H1 (cell line): ENCODE measurements at regions not wholly inside any gene's neighbourhood (a gene's known extent, or its start where the extent isn't known, plus 50 kb on each side); places are given as distances from the start of the nearest gene placed in this dataset.

ENCODE experiments used
- CTCF ChIA-PET: fragments of 300-600 bp; sonication (Branson Sonifier 250); formaldehyde crosslinking; loops from one replicate; lab custom pipeline; 2021; ENCODE audit not compliant: partially characterized antibody; lab: Charles Lee
- POLR2A ChIA-PET: fragments of 300-600 bp; sonication (Branson Sonifier 250); formaldehyde crosslinking; loops from one replicate; lab custom pipeline; 2021; ENCODE audit warnings: inconsistent platforms; ENCODE audit not compliant: partially characterized antibody; lab: Charles Lee
- DNase-seq, 2 experiments: peaks; one replicate each; pipeline versions ENCODE4 v3.0.0 to v3.0.0-alpha.2; 2010 to 2022; ENCODE audit warnings: low spot score in 2 of 2, low read depth in 1 of 2, mixed read lengths in 1 of 2
- FAIRE-seq: peaks from 2 replicates; lab custom pipeline; 2011; peaks lifted over from hg19 to GRCh38; lab: Jason Lieb, UNC
- H2AFZ ChIP-seq: 2 replicates; pipeline ENCODE4 v1.8.1; 2012; ENCODE audit warnings: low read length, inconsistent platforms
- H2AK5ac ChIP-seq: 2 replicates; pipeline ENCODE4 v1.6.1; 2013; ENCODE audit warnings: low read depth, low read length
- H2BK120ac ChIP-seq: replicated peaks from 2 replicates; pipeline ENCODE3; 2013; ENCODE audit warnings: low read depth, low read length, inconsistent platforms
- H2BK12ac ChIP-seq: 2 replicates; pipeline ENCODE4 v1.6.1; 2013; ENCODE audit warnings: low read depth, low read length
- H2BK15ac ChIP-seq: 2 replicates; pipeline ENCODE4 v1.6.1; 2013; ENCODE audit warnings: low read length
- H2BK20ac ChIP-seq: 2 replicates; pipeline ENCODE4 v1.6.1; 2013; ENCODE audit warnings: low read length
- H2BK5ac ChIP-seq: 2 replicates; pipeline ENCODE4 v1.6.1; 2013; ENCODE audit warnings: low read depth, low read length
- H3K14ac ChIP-seq: 2 replicates; pipeline ENCODE4 v1.6.1; 2013; ENCODE audit warnings: inconsistent platforms; ENCODE audit not compliant: insufficient read length
- H3K18ac ChIP-seq: 2 replicates; pipeline ENCODE4 v1.6.1; 2013; ENCODE audit warnings: low read length; ENCODE audit errors: extremely low read depth
- H3K23ac ChIP-seq: 2 replicates; pipeline ENCODE4 v1.6.1; 2013; ENCODE audit warnings: inconsistent platforms; ENCODE audit not compliant: insufficient read length
- H3K23me2 ChIP-seq: 2 replicates; pipeline ENCODE4 v1.6.1; 2013; ENCODE audit warnings: low read depth, low read length
- H3K27ac ChIP-seq: 2 replicates; pipeline ENCODE4 v1.6.1; 2011; ENCODE audit warnings: low read depth, low read length, inconsistent platforms
- H3K27me3 ChIP-seq, 4 experiments: replicated peaks in 1 of 4; 1 replicate in 1 of 4; 2 replicates in 3 of 4; pipeline versions ENCODE4 v1.6.1 to v1.8.1; 2011 to 2013; ENCODE audit warnings: low read length in 3 of 4, mild to moderate bottlenecking in 3 of 4, inconsistent platforms in 2 of 4, mixed read lengths in 2 of 4, moderate library complexity in 1 of 4; ENCODE audit not compliant: control insufficient read depth in 3 of 4, insufficient read depth in 3 of 4; ENCODE audit errors: extremely low read depth in 1 of 4
- H3K36me3 ChIP-seq, 4 experiments: 2 replicates each; pipeline versions ENCODE4 v1.6.1 to v1.8.1; 2011 to 2013; ENCODE audit warnings: mild to moderate bottlenecking in 4 of 4, low read length in 3 of 4, moderate library complexity in 2 of 4, control low read depth in 1 of 4, inconsistent platforms in 1 of 4; ENCODE audit not compliant: insufficient read depth in 4 of 4, control insufficient read depth in 2 of 4
- H3K4ac ChIP-seq: replicated peaks from 2 replicates; pipeline ENCODE3; 2013; ENCODE audit warnings: low read length, low read depth, mixed read lengths, inconsistent platforms; ENCODE audit not compliant: insufficient read length
- H3K4me1 ChIP-seq, 4 experiments: replicated peaks in 1 of 4; 1 replicate in 1 of 4; 2 replicates in 3 of 4; pipeline versions ENCODE4 v1.6.1 to v1.8.1; 2011 to 2013; ENCODE audit warnings: low read length in 3 of 4, inconsistent platforms in 2 of 4, mixed read lengths in 1 of 4; ENCODE audit not compliant: insufficient read depth in 4 of 4, control insufficient read depth in 3 of 4
- H3K4me2 ChIP-seq, 2 experiments: 2 replicates each; pipeline versions ENCODE4 v1.6.1 to v1.8.1; 2011 to 2013; ENCODE audit warnings: low read depth in 2 of 2, low read length in 2 of 2, control low read depth in 1 of 2, inconsistent platforms in 1 of 2, mild to moderate bottlenecking in 1 of 2; ENCODE audit not compliant: insufficient read depth in 1 of 2
- H3K4me3 ChIP-seq, 4 experiments: fragments of 200-600, 300-600 bp in 1 of 4; sonication (generic), shearing (Covaris generic), sonication (Bioruptor Twin) in 1 of 4; 2 replicates each; pipeline versions ENCODE4 v1.5.1 to v1.8.1; 2011 to 2016; ENCODE audit warnings: low read length in 4 of 4, low read depth in 3 of 4, control low read depth in 2 of 4, inconsistent platforms in 2 of 4, mild to moderate bottlenecking in 2 of 4, mixed read lengths in 1 of 4, moderate library complexity in 1 of 4; ENCODE audit not compliant: insufficient read depth in 2 of 4; ENCODE audit errors: extremely low read depth in 1 of 4
- H3K56ac ChIP-seq: replicated peaks from 2 replicates; pipeline ENCODE3; 2013; ENCODE audit warnings: low read depth, mild to moderate bottlenecking, mixed read lengths, low read length, inconsistent platforms; ENCODE audit not compliant: insufficient read length
- H3K79me1 ChIP-seq: 2 replicates; pipeline ENCODE4 v1.6.1; 2013; ENCODE audit warnings: low read depth, low read length, control low read depth
- H3K79me2 ChIP-seq, 2 experiments: 2 replicates each; pipeline versions ENCODE4 v1.6.1 to v1.8.1; 2012 to 2013; ENCODE audit warnings: low read length in 2 of 2, mild to moderate bottlenecking in 2 of 2, inconsistent platforms in 1 of 2; ENCODE audit not compliant: insufficient read depth in 2 of 2, control insufficient read depth in 1 of 2
- H3K9ac ChIP-seq, 4 experiments: replicated peaks in 1 of 4; 1 replicate in 1 of 4; 2 replicates in 3 of 4; pipeline versions ENCODE4 v1.6.1 to v1.8.1; 2011 to 2013; ENCODE audit warnings: low read depth in 3 of 4, low read length in 3 of 4, control low read depth in 2 of 4, mild to moderate bottlenecking in 2 of 4, moderate library complexity in 2 of 4, inconsistent platforms in 1 of 4; ENCODE audit errors: extremely low read depth in 1 of 4
- H3K9me3 ChIP-seq, 2 experiments: 2 replicates each; pipeline versions ENCODE4 v1.6.1 to v1.8.1; 2012 to 2013; ENCODE audit warnings: mild to moderate bottlenecking in 2 of 2, moderate library complexity in 2 of 2, control low read depth in 1 of 2, inconsistent platforms in 1 of 2, low read depth in 1 of 2, low read length in 1 of 2, mixed read lengths in 1 of 2; ENCODE audit not compliant: insufficient read depth in 2 of 2
- H4K20me1 ChIP-seq, 2 experiments: replicated peaks in 1 of 2; 2 replicates each; pipeline versions ENCODE3 to v1.8.1; 2011 to 2013; ENCODE audit warnings: inconsistent platforms in 2 of 2, low read length in 2 of 2, mild to moderate bottlenecking in 1 of 2; ENCODE audit not compliant: insufficient read depth in 2 of 2, control insufficient read depth in 1 of 2
- H4K5ac ChIP-seq: 2 replicates; pipeline ENCODE4 v1.6.1; 2013; ENCODE audit warnings: low read length, low read depth, mixed read lengths, inconsistent platforms; ENCODE audit not compliant: insufficient read length
- H4K8ac ChIP-seq: 2 replicates; pipeline ENCODE4 v1.8.0; 2013; ENCODE audit warnings: mild to moderate bottlenecking, moderate library complexity, low read length, inconsistent platforms; ENCODE audit not compliant: insufficient read depth; ENCODE audit errors: extremely low read depth
- H4K91ac ChIP-seq: replicated peaks from 2 replicates; pipeline ENCODE3; 2013; ENCODE audit warnings: low read length, mixed read lengths, inconsistent platforms; ENCODE audit not compliant: insufficient read length
- BACH1 ChIP-seq: IDR thresholded peaks from 2 replicates; pipeline ENCODE4 v1.6.1; 2012; ENCODE audit warnings: low read length, improper control_type of control experiment
- BRCA1 ChIP-seq: IDR thresholded peaks from 2 replicates; pipeline ENCODE4 v1.6.1; 2012; ENCODE audit warnings: low read depth, low read length, improper control_type of control experiment
- CBX8 ChIP-seq: fragments of 300-800, 300-1000 bp; sonication (generic); IDR thresholded peaks from 2 replicates; pipeline ENCODE4 v1.7.1; 2016; ENCODE audit warnings: low read depth, low read length, borderline replicate concordance
- EZH2 ChIP-seq: fragments of 200-600 bp; sonication (generic); IDR thresholded peaks from 2 replicates; pipeline ENCODE4 v1.7.1; 2012; ENCODE audit warnings: low read depth, mild to moderate bottlenecking, moderate library complexity, low read length, inconsistent platforms; ENCODE audit not compliant: severe bottlenecking
- HDAC6 ChIP-seq: IDR thresholded peaks from one replicate; pipeline ENCODE4 v1.7.1; 2012; ENCODE audit warnings: low read depth, mild to moderate bottlenecking, inconsistent platforms, low read length, moderate library complexity
- NANOG ChIP-seq: IDR thresholded peaks from 2 replicates; pipeline ENCODE4 v1.6.1; 2011; ENCODE audit warnings: low read length, low read depth, mild to moderate bottlenecking, inconsistent platforms; ENCODE audit not compliant: insufficient read depth, poor library complexity, severe bottlenecking
- POU5F1 ChIP-seq: IDR thresholded peaks from 2 replicates; pipeline ENCODE4 v1.6.1; 2011; ENCODE audit warnings: low read depth, mild to moderate bottlenecking, low read length, moderate library complexity
- RAD21 ChIP-seq, 2 experiments: IDR thresholded peaks in 1 of 2; conservative IDR thresholded peaks in 1 of 2; 2 replicates each; pipeline ENCODE4 v1.6.1; 2011; ENCODE audit warnings: low read depth in 2 of 2, low read length in 2 of 2, improper control_type of control experiment in 1 of 2, inconsistent platforms in 1 of 2, mild to moderate bottlenecking in 1 of 2, moderate library complexity in 1 of 2
- RXRA ChIP-seq: IDR thresholded peaks from 2 replicates; pipeline ENCODE4 v1.6.1; 2011; ENCODE audit warnings: low read depth, mild to moderate bottlenecking, low read length, moderate library complexity; ENCODE audit not compliant: insufficient read depth
- SP1 ChIP-seq: IDR thresholded peaks from 2 replicates; pipeline ENCODE4 v1.6.1; 2011; ENCODE audit warnings: low read depth, low read length
- SRF ChIP-seq: IDR thresholded peaks from 2 replicates; pipeline ENCODE4 v1.6.1; 2011; ENCODE audit warnings: mild to moderate bottlenecking, low read depth, low read length, moderate library complexity
- TBP ChIP-seq: IDR thresholded peaks from 2 replicates; pipeline ENCODE4 v1.6.1; 2011; ENCODE audit warnings: low read depth, low read length, improper control_type of control experiment
- WGBS, 2 experiments: shearing (Covaris generic) in 1 of 2; methylation state at CpG; one replicate each; pipeline versions ENCODE4 v1.1.6 to v1.1.7; 2013 to 2015; ENCODE audit warnings: low lambda C conversion rate in 2 of 2, mixed read lengths in 2 of 2, inconsistent platforms in 1 of 2, low coverage in 1 of 2, missing lambda C conversion rate in 1 of 2; ENCODE audit not compliant: insufficient replicate concordance in 2 of 2, insufficient coverage in 1 of 2, insufficient read length in 1 of 2; ENCODE audit errors: extremely low coverage in 1 of 2, missing lambda C conversion rate in 1 of 2; 5-methylcytosine and 5-hydroxymethylcytosine counted together
- TF ChIP-seq, protein P1 (sequence below): IDR thresholded peaks from 2 replicates; pipeline ENCODE4 v1.6.1; 2011; ENCODE audit warnings: low read length, improper control_type of control experiment

DNA sequence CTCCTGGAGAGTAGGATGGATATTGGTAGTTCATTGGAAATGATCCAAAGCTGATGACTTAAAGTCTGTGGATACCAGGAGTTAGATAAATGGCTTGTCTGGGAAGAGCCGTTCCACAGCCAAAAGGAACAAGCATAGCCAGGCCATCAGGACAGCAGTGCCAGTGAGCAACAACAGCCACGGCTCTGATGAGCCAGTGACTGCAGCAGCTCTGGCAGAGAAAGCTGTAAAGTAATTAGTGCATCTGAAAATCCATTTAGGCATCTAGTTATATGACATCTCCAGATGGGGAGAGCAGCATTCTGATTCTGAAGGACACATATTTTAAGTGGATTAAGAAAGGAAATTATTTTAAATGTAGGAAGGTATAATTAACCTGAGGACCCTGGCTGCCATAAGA lies 256.2 kb upstream of the PLXNA2 start:
- Histone ChIP-seq H3K4me1 (no peaks in the 10 kb centered on the region), H3K27ac (no peak overlapping the region), H3K4me3 (no peak overlapping the region), H3K4ac (no peak overlapping the region), H2BK5ac (no peak overlapping the region), H2AFZ (no peak overlapping the region), H2AK5ac (no peak overlapping the region), H3K79me1 (no peaks in the 10 kb centered on the region), H3K9me3 (no peaks in the 10 kb centered on the region), H2BK120ac (no peak overlapping the region), H4K8ac (no peak overlapping the region), H3K18ac (no peak overlapping the region), H3K36me3 (no peaks in the 10 kb centered on the region), H3K9ac (no peak overlapping the region), H3K56ac (no peak overlapping the region), H2BK12ac (no peak overlapping the region), H2BK20ac (no peak overlapping the region), H4K5ac (no peak overlapping the region), H3K14ac (no peak overlapping the region), H3K4me2 (no peak overlapping the region), H3K79me2 (no peaks in the 10 kb centered on the region), H3K23ac (no peak overlapping the region), H2BK15ac (no peak overlapping the region), H4K91ac (no peak overlapping the region), H3K27me3 (no peaks in the 10 kb centered on the region), H4K20me1 (no peaks in the 10 kb centered on the region), H3K23me2 (no peaks in the 10 kb centered on the region)
- TF ChIP-seq, protein P1, sequence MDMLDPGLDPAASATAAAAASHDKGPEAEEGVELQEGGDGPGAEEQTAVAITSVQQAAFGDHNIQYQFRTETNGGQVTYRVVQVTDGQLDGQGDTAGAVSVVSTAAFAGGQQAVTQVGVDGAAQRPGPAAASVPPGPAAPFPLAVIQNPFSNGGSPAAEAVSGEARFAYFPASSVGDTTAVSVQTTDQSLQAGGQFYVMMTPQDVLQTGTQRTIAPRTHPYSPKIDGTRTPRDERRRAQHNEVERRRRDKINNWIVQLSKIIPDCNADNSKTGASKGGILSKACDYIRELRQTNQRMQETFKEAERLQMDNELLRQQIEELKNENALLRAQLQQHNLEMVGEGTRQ: no peak
- TF ChIP-seq BRCA1 (no peak), EZH2 (no peak), SRF (no peak), SP1 (no peak), TBP (no peak), RXRA (no peak), HDAC6 (no peak), POU5F1 (no peak), RAD21 (IDR thresholded peaks at IDR 0.05 in 1 of 2, conservative IDR thresholded peaks at IDR 0.05 in 1 of 2; ENCODE audit: low read depth in 2 of 2, low read length in 2 of 2) (no peak), CBX8 (no peak), BACH1 (no peak), NANOG (no peak)
- no peak for FAIRE-seq
- ChIA-PET POLR2A (no interaction called here), CTCF (no interaction called here)
- WGBS, 2 experiments: 89% methylated on average over 2 of the region's 2 CpGs; no CpG with 5 or more reads in 1 of the 2 experiments
- no peak for DNase-seq
